CD4-positive, alpha-beta T cell treated with Interleukin-4 for 4 hours (primary cell): ENCODE measurements at regions not wholly inside any gene's neighbourhood (a gene's known extent, or its start where the extent isn't known, plus 50 kb on each side); places are given as distances from the start of the nearest gene placed in this dataset.
"Not testable (repeated sequence)": the region's sequence is repeated elsewhere in the genome, so short reads cannot be mapped to it uniquely, and the experiment has no call there.

ENCODE experiments used
- DNase-seq: peaks from one replicate; pipeline ENCODE4 v3.0.0-alpha.2; 2020

DNA sequence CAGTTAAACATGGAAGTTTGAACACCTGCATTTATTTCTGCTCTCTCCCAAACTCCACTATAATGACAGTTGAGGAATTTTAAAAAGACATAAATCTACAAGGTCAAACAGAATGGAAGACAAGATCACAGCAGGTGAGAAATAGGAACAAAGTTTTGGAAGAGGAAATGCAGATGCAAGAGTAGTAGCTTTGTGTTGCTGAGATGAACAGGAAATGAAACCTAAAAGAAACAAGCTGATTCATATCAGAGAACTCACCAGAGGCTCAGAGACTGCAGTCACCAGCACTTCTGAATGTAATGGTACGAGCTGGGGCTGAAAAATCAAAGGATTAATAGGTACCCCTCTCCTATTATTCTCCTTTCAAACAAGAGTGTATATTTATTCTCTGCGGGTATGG is 459.9 kb downstream of the RAP2B start:
- DNase-seq: peak; percentile 44

DNA sequence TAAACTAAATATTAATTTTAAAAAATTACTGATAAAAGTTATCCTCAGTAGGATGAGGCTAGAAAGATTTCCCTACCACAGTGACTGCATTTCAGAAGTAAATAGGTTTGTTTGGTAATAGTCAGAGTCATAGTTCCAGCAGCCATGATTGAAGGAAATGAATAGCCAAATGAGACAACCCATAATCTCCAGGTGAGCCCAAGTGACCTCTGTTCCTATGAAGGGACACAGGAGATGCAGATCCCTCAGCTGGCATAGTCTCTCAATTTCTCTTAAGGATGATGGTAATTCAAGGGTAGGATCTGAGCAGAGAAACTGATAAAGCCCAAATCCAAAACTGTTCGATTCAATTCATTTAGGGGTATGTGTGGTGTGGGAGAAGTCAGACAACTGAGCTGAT is 461.8 kb downstream of the RAP2B start:
- DNase-seq: no peak

DNA sequence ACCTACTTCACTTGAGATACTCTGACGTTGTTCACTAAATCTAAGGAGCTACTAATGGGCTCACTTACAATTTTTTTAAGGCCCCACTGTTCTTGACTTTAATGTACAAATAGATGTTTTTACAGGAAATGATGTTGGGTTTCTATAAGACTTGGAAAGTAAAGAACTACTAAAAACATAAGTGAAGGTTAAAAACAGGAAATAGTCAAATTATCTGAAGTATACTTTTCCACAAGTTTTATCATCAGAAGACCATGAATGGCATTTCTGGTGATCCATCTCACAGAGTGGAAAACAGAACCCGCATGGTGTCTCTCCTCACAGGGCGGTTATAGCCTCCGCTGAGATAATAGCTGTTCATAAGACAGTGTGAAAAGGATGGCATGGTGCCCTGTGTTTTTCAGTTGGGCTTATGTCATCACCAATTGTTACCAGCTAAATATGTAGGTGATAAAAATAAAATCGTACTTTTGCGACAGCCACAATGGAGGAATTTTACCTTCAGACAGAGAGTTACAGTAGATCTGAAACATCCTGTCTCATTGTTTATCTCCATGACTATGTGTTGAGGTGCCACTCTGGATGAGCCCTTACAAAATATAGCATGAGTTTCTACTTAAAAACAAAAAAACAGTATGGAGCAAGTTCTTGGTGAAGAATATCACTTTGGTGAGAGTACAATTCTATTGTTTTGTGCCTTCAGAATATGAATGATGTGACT is 462.4 kb downstream of the RAP2B start:
- DNase-seq: peak; percentile 41

DNA sequence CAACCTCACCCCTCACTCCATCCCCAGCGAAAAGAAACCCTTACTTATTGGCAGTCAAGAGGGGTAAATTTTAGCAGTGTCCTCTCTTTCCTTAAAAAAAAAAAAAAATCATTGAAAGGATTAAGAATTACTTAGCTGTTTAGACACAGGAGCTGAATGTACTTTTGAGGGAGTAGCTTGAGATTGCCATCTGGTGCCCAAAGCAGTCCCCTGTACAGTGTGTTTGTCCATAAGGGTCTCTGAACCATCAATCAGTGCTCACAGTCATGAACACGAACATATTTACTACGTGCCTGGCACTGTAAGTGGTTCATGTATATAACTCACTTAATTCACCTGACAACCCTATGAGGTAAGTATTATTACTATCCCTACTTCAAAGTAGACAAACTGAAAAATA is 463.5 kb downstream of the RAP2B start:
- DNase-seq: no peak

DNA sequence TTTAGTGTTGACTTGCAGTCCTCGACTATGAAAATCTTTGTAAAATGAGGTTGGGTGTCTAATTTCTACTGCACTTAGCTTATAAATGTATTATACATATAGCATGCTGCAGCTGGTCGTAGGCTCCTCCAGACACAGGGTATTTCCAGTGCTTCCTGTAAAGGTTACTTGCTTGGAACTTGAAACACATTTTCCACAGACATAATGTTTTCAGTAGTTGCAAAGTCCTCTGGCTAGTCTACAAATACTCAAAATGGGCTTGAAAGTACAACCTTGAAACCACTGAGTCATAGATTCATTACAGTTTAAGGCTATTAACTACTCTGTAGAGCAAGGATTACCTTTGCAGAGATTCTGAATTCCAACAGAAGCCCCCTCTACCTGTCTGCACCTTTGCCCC is 464.1 kb downstream of the RAP2B start:
- DNase-seq: no peak

DNA sequence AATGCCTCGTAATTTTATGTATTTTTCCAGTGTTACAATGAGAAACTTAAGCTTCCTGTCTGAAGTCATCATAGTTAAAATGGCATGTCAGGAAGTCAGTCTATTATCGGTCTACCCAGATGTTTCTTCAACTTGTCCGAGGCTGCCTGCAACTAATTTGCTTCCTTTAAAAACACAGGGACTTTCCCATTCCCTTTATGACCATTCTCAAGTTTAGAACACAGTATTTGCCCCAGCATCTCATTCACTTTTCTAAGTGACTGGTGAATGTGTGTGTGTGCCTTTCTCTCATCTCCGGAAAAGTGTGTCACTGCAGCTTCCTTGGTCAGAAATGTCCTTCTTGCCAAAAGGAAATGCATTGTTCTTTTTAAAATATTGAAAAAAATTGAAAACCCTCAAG is 466.6 kb downstream of the RAP2B start:
- DNase-seq: peak; percentile 27

DNA sequence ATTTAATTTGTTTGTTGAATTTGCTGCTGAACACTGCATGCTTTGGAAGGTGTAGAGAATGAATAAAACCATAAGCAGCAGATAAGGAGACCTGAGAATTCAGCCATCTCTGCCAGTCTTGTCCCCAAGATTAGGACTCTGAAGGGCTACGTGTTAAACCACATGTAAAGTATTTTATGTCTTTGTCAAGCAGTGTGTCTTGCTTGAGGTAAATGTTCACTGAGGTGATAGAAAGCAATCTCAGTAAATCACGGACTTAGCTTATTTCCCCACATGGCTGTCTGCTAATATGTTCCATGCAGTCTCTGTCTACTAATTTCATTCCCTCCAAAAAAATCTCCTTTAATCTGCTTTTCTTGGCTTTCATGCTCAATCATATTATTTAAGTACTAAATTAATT is 467.1 kb downstream of the RAP2B start:
- no peak for DNase-seq

DNA sequence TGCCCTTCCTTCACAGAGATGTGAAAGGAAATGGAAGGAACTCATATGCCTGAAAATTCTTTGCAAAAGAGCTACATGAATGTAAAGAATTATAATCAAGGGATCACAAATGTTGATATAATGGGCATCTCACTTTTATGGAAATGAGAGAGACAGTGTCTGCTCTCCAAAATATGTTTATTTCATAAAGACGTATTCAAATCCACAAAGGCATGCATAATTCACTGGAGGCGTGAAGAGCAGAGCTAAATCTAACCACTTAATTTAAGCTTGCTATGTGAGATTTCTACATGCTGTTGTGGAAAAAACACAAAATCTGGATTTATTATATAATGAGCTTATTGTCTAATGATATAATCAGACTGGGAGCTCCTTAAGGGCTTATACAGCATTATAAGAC is 469.1 kb downstream of the RAP2B start:
- DNase-seq: no peak

DNA sequence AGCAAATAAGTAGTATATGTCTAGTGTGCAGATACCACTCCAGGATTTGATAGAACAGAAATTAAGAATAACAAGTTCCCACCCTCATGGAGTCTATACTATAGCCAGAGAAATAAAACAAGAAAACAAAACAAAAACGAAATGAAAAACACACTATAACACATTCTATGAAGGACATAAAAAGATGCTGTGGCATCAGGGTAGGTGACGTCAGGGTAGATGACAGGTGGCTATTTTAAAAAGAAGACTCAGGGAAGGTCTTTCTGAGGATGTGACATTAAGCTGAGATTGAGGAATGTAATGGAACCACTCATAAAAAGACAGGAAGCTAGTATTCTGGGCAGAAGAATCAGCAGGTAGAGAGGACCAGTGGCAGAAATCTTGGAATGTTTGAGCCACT is 469.6 kb downstream of the RAP2B start:
- no peak for DNase-seq

DNA sequence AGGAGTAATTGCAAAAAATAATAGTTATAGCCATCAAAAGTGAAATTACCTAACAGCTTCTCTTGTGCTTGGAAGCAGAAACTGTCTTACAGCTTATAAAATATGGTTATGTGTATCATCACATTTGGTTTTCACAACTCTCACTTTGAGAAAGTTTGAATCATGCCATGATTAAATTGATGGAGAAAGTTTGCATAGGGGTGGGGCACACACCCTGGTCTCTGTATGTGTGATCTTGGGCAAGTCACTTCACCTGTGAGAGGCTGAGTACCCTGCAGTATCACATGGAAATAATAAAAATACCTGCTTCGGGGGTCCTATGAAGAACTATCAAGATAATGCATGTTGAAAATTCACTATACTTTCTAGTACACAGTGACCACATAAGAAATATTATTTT is 471.4 kb downstream of the RAP2B start:
- DNase-seq: no peak

DNA sequence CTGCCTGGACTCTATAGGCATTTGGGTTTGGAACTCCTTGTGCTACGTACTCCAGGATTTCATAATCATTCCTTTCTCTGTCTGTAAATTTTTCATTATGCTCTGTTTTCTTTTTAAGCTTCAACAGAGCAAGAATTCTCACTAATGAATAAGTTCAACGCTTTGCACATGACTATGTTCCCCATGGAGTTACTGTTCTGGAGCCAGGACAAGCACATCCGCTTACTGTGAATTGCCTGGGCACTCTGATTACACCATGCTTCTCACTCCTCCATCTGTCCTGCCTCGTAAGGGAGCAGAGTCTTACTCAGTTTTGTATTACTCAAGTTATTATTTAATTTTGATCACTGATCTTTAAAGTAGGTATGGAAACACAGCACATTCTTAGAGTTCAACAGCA is 472.7 kb downstream of the RAP2B start:
- no peak for DNase-seq

DNA sequence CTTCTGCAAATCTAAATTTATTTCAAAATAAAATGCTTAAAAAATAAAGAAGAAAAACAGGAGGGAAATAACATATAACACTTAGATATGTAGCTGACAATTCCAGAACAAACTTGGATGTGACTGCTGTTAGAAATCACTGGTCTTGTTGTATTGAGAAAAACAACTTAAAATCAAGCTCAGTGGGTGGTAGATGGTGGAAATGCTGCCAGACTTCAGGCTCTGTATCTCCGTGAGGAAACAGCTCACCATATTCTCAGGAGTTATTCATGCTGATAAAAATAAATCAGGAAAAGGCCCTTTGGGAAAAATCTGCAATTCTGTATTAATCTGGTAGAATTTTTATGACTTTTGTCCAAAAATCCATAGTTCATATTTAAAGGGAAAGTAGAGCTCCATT is 477.6 kb downstream of the RAP2B start:
- DNase-seq: no peak

DNA sequence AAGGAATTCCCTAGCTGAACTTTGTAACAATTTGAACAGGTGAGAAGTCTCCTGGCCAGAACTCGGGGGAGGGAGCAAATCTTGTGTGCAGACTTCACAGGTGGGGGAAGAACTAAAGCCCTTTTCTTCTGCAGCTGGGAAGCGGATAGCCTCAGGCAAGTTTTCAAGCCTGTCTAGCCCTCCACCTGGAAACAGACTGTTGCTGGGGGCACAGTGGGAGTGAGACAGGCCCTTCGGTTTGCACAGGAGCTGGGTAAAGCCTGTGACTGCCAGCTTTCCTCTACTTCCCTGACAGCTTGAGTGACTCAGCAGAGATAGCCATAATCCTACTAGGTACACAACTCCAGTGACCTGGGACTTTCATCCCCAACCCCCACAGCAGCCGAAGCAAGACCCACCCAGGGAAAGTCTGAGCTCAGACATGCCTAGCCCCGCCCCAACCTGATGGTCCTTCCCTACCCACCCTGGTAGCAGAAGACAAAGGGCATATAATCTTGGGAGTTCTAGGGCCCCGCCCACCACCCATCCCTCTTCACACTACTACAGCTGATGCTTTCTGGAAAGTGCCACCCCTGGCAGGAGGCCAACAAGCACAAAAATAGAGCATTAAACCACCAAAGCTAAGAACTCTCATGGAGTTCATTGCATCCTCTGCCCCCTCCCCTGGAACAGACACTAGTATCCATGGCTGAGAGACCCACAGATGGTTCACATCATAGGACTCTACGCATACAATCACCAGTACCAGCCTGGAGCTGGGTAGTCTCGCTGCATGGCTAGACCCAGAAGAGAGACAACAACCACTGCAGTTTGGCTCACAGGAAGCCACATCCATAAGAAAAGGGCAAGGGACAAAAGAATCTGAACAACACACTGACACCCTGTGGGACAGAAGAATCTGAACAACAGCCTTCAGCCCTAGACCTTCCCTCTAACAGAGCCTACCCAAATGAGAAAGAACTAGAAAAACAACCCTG is 479.0 kb downstream of the RAP2B start:
- DNase-seq: no peak

DNA sequence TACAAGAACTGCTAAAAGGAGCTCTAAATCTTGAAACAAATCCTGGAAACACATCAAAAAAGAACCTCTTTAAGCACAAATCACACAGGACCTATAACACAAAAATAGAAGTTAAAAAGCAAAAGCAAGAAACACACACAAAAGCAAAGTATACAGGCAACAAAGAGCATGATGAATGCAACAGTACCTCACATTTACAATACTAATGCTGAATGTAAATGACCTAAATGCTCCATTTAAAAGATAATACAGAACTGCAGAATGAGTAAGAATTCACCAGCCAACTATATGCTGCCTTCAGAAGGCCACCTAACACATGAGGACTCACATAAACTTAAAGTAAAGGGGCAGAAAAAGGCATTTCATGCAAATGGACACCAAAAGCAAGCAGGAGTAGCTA is 478.6 kb upstream of the ARHGEF26 start:
- DNase-seq: not testable (repeated sequence)

DNA sequence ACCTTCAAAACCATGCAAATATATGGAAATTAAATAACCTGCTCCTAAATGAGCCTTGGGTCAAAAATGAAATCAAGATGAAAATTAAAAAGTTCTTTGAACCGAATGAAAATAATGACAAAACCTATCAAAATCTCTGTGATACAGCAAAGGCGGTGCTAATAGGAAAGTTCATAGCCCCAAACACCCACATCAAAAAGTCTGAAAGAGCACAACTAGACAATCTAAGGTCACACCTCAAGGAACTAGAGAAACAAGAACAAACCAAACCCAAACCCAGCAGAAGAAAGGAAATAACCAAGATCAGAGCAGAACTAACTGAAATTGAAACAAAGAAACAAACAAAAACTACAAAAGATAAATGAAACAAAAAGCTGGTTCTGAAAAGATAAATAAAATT is 477.7 kb upstream of the ARHGEF26 start:
- DNase-seq: peak; percentile 41

DNA sequence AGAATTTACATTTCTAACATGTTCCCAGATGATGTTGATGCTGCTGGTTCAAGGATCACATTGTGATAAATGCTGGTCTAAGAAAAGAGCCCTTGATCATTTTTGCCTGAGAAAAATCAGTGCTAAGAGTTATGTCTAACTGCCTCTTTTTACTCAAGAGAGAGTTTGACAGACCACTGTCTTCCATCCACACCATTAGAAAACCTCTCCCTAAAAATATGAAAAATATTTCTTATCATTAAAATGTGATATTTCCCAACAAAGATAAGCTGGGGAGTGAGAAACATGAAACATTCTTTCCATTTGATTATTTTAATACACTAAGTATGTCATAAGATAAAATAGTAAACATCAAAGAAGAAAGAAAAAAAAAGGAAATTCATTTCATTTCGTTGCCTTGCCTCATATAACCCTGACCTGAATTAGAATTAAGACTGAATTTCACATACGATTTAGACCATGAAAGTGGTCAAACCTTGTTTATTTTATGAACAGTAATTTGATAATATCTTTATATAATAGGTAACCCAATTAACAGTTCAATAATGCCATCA is 471.8 kb upstream of the ARHGEF26 start:
- DNase-seq: no peak

DNA sequence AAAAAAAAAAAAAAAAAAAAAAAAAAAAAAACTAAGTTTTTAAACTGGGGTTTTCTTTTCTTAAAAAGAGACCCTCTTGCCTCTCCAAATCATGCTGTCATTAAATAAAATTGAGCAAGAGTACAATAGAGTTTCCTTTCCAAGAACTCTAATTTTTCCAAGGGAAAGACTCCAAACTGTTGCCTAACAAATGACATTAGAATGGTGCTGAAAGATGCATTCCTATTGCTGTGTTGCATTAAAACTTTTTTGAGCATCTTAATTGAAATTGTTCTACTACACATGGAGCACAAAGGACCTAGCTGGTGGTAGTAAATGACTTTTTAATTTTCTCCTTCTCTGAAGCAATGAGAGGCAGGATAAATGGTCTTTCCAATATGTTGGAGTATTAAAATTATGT is 469.1 kb upstream of the ARHGEF26 start:
- DNase-seq: no peak

DNA sequence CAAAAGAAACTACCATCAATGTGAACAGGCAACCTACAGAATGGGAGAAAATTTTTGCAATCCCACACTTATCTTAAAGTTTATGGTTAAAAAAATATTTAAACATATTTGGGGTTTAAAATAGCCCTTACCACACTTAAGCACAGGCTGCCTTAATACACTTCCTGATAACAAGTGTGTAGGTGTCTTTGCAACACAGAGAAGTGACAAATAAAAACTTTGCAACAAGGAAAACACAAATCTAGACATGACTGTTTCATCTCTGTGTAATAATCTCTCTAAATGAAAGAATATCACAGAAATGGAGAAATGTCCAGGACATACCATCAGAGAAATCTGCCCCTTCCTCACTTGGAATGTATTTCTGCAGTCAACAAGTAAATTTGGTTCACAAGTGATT is 464.1 kb upstream of the ARHGEF26 start:
- DNase-seq: no peak

DNA sequence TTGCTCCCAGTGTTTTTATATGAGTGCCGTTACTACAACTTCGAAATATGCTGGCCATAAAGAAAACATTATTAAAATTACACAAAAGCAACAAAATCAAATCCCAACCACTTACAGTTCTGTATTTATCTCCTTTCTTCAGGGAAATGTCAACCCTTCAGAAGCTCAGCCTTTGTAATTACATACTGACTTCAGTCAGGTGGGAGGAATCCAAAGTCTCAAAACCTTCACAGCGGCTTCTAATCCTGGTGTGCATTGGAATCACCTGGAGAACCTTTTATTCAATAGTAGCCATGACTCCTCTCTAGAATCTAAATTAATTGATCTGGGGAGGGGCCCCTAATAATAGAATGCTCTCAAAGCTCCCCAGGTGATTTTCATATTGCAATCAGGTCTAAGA is 463.7 kb upstream of the ARHGEF26 start:
- DNase-seq: no peak

DNA sequence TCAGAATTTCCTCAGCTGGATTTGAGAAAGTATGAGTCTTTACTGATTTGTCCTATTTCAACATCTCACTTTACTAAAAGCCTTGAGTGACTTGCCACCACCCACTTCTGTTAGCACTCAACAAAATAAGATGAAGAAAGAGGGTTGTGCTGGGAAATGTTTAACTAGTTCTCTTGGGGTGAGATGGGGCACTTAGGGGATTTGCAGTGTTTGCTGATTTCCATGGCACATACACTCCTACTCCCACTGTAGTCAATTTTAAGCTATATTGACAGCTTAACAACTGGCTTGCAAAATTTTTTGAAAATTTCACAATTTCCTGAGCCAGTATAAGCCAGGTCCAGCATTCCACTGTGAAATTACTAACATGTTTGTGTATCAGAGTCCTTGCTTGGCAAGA is 463.1 kb upstream of the ARHGEF26 start:
- no peak for DNase-seq

DNA sequence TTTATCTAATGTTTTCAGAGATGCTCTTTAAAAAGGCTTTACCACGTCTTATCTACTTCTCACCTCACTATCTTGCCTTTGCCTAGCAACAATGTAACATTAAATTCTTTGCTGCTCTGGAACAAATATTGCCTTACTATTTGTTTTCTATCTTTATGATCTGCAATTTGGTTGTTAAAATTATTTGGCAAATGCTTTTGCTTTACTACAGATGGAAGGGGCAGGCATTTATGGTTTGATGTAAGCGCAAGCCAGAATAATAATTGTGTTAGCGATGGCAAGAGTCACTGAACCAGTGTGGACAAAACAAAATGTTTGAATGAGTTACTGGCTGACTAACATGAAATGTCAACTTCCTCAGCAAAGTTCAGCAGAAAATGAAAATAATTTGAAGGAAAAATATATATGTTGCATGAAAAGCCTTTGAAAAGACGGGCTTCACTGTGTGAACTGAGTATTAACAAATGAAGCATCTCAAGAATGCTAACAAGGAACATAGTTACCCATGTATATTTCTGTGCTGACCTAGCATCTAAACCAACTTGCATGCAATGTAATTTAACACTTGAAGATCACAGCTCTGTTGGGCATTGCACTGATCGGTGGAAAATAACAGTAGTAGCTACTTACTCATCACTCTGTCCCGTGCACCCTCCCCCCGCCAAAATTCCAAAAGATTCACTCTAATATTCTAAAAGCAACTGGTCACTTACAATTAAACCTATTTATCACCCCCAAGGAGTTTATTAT is 454.0 kb upstream of the ARHGEF26 start:
- DNase-seq: no peak

DNA sequence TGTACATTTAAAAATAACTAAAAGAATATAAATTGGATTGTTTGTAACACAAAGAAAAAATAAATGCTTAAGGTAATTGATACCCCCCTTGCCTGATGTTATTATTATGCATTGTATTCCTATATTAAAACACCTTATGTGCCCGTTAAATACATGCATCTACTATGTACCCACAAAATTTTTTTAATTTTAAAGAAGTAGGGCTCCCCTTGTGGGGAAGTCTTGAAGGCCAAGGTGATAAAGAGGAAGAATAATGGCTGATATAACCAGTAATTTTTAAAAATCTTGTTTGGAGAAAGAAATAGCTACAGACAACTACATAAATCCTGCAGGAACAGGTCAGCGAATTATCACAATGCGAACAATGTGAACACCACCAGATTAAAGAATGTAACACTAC is 451.7 kb upstream of the ARHGEF26 start:
- no peak for DNase-seq

DNA sequence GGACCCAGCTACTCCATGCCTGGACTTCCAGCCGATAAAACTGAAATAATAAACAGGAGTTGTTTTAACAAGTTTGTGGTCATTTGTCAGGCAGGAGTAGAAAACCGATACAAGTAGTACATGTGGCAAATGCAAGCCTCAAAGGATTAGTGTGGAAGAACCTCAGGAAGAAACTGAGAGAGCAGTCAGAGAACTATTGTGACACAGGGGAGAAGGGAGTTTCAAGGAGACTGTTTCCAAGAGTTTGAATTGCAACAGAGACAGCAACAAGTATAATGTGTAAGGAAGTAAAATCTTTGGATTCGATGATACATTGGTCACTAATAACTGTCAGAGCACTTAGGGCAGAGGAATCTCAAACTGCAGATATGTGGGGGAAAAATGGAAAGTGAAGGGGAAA is 450.6 kb upstream of the ARHGEF26 start:
- DNase-seq: no peak
